C4-2B (cell line): ENCODE measurements at regions not wholly inside any gene's neighbourhood (a gene's known extent, or its start where the extent isn't known, plus 50 kb on each side); places are given as distances from the start of the nearest gene placed in this dataset.

Source experiments
- H3K27ac ChIP-seq: fragments of 450-650 bp; 2 replicates; pipeline ENCODE4 v1.5.1; 2017
- ZFX ChIP-seq: fragments of 450-650 bp; IDR thresholded peaks from 2 replicates; pipeline ENCODE4 v1.6.1; 2017
- TF ChIP-seq, protein P1 (sequence below): fragments of 450-650 bp; conservative IDR thresholded peaks from 2 replicates; pipeline ENCODE4 v1.5.1; 2017; ENCODE audit warnings: mild to moderate bottlenecking

DNA sequence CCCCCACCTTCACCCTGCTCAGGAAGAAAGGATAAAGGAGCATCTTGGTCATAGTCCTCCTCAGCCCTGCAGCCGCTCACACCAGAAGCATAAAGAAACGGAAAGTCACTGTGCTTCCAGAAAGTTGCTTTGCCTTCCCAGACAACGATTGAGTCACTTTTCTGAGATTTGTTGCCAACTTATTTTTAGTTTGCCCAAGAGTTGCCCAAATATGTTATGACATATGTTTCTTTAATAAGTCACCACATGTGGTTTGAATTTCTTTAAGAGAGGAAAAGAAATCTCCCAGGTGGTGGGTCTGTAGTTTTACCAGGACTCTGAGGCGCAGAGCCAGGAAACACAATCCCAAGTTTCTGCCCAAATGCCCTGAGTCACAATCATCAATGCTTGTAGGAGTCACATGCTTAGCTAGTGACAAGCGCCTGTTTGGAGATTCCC, 63.4 kb upstream of the LRCH1 start:
- H3K27ac ChIP-seq = no peak overlapping the region
- TF ChIP-seq, protein P1, sequence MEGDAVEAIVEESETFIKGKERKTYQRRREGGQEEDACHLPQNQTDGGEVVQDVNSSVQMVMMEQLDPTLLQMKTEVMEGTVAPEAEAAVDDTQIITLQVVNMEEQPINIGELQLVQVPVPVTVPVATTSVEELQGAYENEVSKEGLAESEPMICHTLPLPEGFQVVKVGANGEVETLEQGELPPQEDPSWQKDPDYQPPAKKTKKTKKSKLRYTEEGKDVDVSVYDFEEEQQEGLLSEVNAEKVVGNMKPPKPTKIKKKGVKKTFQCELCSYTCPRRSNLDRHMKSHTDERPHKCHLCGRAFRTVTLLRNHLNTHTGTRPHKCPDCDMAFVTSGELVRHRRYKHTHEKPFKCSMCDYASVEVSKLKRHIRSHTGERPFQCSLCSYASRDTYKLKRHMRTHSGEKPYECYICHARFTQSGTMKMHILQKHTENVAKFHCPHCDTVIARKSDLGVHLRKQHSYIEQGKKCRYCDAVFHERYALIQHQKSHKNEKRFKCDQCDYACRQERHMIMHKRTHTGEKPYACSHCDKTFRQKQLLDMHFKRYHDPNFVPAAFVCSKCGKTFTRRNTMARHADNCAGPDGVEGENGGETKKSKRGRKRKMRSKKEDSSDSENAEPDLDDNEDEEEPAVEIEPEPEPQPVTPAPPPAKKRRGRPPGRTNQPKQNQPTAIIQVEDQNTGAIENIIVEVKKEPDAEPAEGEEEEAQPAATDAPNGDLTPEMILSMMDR = no peak
- TF ChIP-seq ZFX = no peak

DNA sequence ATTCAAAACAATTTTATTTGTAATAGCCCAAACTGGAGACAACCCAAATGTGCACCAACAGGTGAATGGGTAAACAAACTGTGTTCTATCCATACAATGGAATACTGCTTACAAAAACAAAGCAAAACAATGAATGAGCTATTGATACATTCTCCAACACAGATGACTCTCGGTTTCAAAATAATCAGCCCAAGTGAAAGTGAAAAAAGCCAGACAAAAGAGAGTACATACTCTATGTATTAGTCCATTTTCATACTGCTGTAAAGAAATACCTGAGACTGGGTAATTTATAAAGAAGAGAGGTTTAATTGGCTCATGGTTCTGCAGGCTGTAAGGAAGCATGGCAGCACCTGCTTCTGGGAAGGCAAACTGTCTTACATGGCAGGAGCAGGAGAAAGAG, 65.2 kb upstream of the LRCH1 start:
- TF ChIP-seq, protein P1 = no peak
- no peak for TF ChIP-seq ZFX
- H3K27ac ChIP-seq = no peak overlapping the region

DNA sequence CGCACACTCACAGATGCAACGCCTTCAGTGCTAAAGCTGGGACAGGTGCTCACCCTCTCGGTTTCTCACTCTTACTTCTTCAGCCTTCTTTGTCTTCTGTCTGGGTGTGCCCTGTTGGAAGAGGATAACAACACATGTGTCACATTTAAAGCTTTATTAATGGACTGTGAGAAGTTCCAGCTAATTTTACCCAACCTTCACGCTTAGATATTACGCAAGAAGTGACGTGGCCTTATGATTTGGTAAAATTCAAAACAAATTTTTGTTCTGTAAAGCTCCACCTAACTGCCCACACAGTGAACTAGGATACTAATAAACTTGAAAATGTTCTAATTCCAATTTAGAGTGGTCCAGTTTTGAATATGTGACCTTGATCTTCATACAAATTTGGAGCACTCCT, 66.7 kb upstream of the LRCH1 start:
- TF ChIP-seq, protein P1 = no peak
- TF ChIP-seq ZFX = no peak
- H3K27ac ChIP-seq = no peak overlapping the region

DNA sequence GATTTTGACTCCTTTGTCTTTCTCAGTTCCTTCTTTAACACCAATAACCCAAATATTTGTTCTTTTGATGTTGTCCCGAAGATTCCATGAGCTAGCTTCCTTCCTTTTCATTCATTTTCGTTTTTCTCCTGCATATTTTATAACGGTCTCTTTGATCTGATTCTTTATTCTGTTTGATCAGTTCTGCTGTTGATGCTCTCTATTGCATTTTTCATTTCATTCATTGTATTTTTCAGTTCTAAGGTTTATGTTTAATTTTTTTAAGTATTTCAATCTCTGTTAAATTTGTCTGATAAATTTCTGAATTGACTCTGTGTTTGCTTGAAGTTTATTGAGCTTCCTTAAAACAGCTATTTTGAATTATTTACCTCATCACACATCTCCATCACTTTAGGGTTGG, 68.4 kb upstream of the LRCH1 start:
- no peak overlapping the region for H3K27ac ChIP-seq
- no peak for TF ChIP-seq ZFX
- TF ChIP-seq, protein P1 = no peak

DNA sequence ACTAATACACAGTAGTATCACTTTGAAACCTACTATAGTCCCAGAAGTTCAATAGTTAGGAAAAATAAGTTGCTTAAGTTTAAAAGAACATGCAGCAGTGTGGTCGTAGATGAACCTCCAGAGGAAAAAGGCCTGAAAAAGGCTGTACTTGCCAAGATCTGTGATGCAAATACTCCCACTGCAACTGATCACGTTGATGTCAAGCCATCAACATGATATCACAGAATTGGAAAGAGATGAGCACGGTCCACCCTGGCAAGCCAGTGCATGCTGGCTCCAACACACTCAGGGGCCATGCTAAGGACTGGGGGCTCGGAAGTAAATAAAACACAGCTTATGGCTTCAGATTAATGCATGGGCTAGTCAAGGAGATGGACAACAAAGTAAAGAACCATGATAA, 71.8 kb upstream of the LRCH1 start:
- H3K27ac ChIP-seq = no peak overlapping the region
- TF ChIP-seq ZFX = no peak
- TF ChIP-seq, protein P1 = no peak

DNA sequence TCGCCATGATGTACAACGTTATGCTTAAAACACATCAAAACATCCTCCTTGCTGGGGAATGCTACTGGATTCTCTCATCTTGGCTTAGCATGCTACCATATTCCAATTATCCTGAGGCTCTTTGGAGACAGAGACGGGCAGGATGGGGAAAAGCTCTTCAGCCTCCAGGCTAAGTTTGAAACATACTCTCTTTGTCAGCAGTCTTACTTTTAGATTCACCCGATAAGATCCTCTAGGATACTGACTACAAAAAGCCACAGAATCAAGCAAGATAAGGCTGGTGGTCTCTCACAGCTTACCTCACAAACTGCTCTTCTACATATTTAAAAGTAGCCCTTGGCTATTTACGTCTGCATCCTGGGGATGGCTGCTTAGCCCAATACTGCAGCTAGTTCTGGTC, 72.8 kb upstream of the LRCH1 start:
- H3K27ac ChIP-seq = peak overlapping the region; percentile 36; the same call in 1 of the 2 replicates
- TF ChIP-seq, protein P1 = no peak
- TF ChIP-seq ZFX = no peak

DNA sequence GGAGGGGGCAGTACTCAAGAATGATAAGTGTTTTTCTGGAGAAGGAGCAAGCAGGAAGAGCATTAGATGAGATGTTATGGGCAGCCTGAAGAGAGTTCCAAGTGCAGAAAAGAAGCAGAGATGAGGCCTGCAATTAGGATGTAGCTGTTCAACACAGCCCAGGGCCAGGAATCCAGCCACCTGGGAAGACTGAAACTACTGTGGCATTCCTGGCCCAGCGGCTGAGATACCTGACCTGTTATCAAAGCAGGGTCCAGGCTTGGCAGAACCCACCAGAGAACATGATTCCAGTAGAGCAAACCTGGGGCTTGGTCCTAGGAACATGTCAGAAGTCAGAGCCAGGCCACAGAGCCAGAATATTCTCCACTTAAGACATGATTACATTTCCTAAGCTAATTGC, 73.3 kb upstream of the LRCH1 start:
- TF ChIP-seq, protein P1 = no peak
- TF ChIP-seq ZFX = no peak
- peak overlapping the region; percentile 36 for H3K27ac ChIP-seq
